Adrenal gland (tissue), 9 donors: ENCODE measurements at regions not wholly inside any gene's neighbourhood (a gene's known extent, or its start where the extent isn't known, plus 50 kb on each side); places are given as distances from the start of the nearest gene placed in this dataset.

ENCODE experiments used
- DNase-seq, 7 donors: peaks; one replicate each; pipeline ENCODE4 v3.0.0-alpha.2; 2019 to 2020
- H3K27ac ChIP-seq, 5 donors: fragments of 200-600 bp; sonication (generic) in 4 of 5; 1 replicate in 3 of 5; 2 replicates in 2 of 5; pipeline versions ENCODE4 v1.5.1 to v1.8.0; 2016 to 2020; ENCODE audit warnings: mild to moderate bottlenecking in 1 of 5
- H3K27me3 ChIP-seq: fragments of 200-600 bp; 2 replicates; pipeline ENCODE4 v1.8.0; 2021
- H3K36me3 ChIP-seq, 2 donors: fragments of 200-600 bp; replicated peaks in 1 of 2; 1 replicate in 1 of 2; 2 replicates in 1 of 2; pipeline versions ENCODE4 v1.5.1 to v1.8.0; 2018 to 2022
- H3K4me1 ChIP-seq, 2 donors: fragments of 200-600 bp; replicated peaks in 1 of 2; 1 replicate in 1 of 2; 2 replicates in 1 of 2; pipeline versions ENCODE4 v1.5.1 to v1.8.0; 2018 to 2021
- H3K4me3 ChIP-seq, 4 donors: fragments of 200-600 bp; sonication (generic) in 3 of 4; one replicate each; pipeline ENCODE4 v1.5.1; 2016 to 2018
- H3K9me3 ChIP-seq, 3 donors: fragments of 200-600 bp; sonication (generic) in 1 of 3; replicated peaks in 1 of 3; 1 replicate in 2 of 3; 2 replicates in 1 of 3; pipeline versions ENCODE4 v1.5.1 to v1.8.0; 2016 to 2021
- POLR2A ChIP-seq, 2 donors: fragments of 450-650 bp; IDR thresholded peaks; one replicate each; pipeline ENCODE4 v1.6.1; 2017; ENCODE audit warnings: antibody characterized with exemption in 2 of 2, mild to moderate bottlenecking in 2 of 2, moderate library complexity in 1 of 2
- WGBS, 4 donors: extraction: QIAGEN DNeasy Blood & Tissue Kit in 2 of 4; methylation state at CpG; one replicate each; pipeline versions ENCODE4 v1.1.5 to v1.1.7; 2013 to 2017; 5-methylcytosine and 5-hydroxymethylcytosine counted together
- intact Hi-C, 2 donors: fragments of 100-400 bp; cut with DNase I; formaldehyde crosslinking; loops; one replicate each; pipeline versions ENCODE4 v1.14.1 to v1.15.0; 2022 to 2023
- TF ChIP-seq, protein P1 (sequence below), 6 experiments: fragments of 450-650 bp in 4 of 6; fragments of 200-600 bp in 2 of 6; sonication (generic) in 1 of 6; IDR thresholded peaks; 1 replicate in 5 of 6; 2 replicates in 1 of 6; pipeline versions ENCODE4 v1.5.1 to v1.8.0; 2016 to 2021; ENCODE audit warnings: antibody characterized with exemption in 6 of 6, mild to moderate bottlenecking in 2 of 6, moderate library complexity in 1 of 6
- donor health status: healthy with polysubstance abuse.
- donor health status: Bipolar disorder and iron deficiency.
- donor health status: DM: yes; HTN: yes; CAD: no.
- donor health status: DM: no; HTN: no; CAD: no.
- donor health status: DM: no; HTN: no; CAD: no.

DNA sequence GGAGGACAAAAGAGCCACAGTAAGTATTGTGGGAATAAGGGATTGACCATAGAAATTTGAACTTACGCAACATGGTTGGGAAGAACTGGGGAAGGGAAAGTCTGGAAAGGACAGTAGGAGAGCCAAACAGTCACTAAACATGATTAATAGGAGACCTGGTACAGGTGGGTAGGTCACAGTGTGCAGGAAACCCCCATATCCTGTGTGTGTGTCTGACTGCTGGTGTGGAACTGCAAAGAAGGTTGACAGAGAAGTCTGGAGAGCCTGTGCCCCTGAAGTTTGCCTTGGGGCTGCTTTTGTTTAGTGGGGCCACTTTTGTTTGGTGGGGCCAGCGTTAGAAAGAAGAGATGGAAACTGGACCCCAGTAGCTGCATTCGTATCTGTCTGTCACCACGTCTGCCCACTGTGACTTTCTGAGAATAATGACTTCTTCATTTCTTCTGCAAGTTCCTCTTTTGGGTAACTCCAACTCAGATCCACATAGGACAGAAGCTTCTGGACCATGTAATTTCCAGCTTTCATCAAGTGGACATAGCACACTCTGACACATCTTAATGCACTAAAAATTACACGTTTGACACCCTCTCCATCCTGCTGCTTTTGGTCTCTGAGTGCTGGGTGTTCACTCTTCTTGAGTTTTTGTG lies 126.8 kb upstream of the RAG2 start:
- no peaks in the 10 kb centered on the region for H3K9me3 ChIP-seq
- intact Hi-C loops: no loop called here
- 47 to 70% (median 59%) methylated on average over 5 of the region's 5 CpGs for WGBS, 4 donors
- TF ChIP-seq, protein P1, sequence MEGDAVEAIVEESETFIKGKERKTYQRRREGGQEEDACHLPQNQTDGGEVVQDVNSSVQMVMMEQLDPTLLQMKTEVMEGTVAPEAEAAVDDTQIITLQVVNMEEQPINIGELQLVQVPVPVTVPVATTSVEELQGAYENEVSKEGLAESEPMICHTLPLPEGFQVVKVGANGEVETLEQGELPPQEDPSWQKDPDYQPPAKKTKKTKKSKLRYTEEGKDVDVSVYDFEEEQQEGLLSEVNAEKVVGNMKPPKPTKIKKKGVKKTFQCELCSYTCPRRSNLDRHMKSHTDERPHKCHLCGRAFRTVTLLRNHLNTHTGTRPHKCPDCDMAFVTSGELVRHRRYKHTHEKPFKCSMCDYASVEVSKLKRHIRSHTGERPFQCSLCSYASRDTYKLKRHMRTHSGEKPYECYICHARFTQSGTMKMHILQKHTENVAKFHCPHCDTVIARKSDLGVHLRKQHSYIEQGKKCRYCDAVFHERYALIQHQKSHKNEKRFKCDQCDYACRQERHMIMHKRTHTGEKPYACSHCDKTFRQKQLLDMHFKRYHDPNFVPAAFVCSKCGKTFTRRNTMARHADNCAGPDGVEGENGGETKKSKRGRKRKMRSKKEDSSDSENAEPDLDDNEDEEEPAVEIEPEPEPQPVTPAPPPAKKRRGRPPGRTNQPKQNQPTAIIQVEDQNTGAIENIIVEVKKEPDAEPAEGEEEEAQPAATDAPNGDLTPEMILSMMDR (IDR thresholded peaks at IDR 0.05): no peak
- TF ChIP-seq POLR2A (IDR thresholded peaks at IDR 0.05): no peak
- H3K27me3 ChIP-seq: no peaks in the 10 kb centered on the region
- H3K4me3 ChIP-seq: no peak overlapping the region
- DNase-seq: no peak
- H3K36me3 ChIP-seq: no peaks in the 10 kb centered on the region
- no peak overlapping the region for H3K27ac ChIP-seq
- H3K4me1 ChIP-seq: peaks cover 0 to 4% of the 10 kb centered on the region in 2 donors

DNA sequence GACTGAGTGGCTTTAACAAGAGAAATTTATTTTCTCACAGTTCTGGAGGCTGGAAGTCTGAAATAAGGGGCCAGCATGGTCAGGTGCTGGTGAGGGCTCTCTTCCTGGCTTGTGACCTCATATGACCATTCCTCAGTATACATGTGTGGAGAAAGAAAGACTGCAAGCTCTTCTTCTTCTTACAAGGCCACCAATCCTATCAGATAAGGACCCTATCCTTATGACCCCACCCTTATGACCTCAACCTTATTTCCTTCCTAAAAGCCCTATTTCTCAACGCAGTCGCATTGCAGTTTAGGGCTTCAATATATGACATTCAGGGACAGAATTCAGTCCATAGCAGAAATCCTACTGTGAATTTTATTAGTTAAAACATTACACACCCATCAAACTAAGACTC lies 124.4 kb upstream of the RAG2 start:
- Histone ChIP-seq H3K4me3 (no peak overlapping the region), H3K9me3 (no peaks in the 10 kb centered on the region), H3K36me3 (no peaks in the 10 kb centered on the region), H3K4me1 (peaks cover 0 to 4% of the 10 kb centered on the region in 2 donors), H3K27me3 (no peaks in the 10 kb centered on the region), H3K27ac (no peak overlapping the region)
- no peak for TF ChIP-seq POLR2A (IDR thresholded peaks at IDR 0.05)
- TF ChIP-seq, protein P1 (IDR thresholded peaks at IDR 0.05): no peak
- no peak for DNase-seq
- intact Hi-C loops: no loop called here
- WGBS, 4 donors: 71 to 87% (median 78%) methylated on average over 2 of the region's 2 CpGs

DNA sequence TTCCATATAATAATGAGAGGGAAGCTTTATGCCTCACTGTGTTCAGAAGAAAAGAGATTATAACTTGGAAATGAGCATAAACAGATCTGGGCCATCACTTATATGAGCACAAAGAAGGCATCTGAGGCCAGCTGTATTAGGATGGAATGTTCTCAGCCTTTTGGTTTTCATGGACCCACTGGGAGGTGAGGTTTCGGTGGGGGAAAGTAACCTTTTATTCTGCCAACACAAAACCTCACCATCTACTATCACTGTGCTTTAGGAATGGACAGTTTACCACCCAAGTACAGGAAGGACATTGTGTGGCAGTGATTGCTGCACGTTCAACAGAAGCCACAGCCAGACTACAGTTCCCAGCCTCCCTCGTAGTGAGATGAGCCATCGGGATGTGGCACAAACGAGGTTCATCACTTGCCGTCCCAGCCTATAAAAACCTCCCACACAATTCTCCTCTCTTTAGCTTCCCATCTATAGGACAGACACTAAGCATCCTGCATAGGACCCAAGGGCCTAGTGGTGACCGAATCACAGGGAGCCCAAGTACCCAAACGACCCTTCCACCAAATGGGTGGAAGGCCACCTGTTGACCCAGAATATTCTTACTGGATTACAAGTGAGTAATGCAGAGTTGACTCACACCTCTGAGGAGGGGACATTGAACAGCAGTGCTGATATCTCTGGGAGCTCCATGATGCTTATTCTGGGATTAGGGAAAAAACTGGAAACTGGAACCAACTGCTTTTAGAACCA lies 121.5 kb upstream of the RAG2 start:
- Histone ChIP-seq H3K4me1 (peaks cover 0 to 4% of the 10 kb centered on the region in 2 donors), H3K27ac (no peak overlapping the region), H3K27me3 (no peaks in the 10 kb centered on the region), H3K36me3 (no peaks in the 10 kb centered on the region), H3K9me3 (no peaks in the 10 kb centered on the region), H3K4me3 (no peak overlapping the region)
- TF ChIP-seq, protein P1 (IDR thresholded peaks at IDR 0.05): no peak
- no peak for TF ChIP-seq POLR2A (IDR thresholded peaks at IDR 0.05)
- DNase-seq: no peak
- intact Hi-C loops: no loop called here
- WGBS, 4 donors: 69 to 84% (median 73%) methylated on average over 8 of the region's 8 CpGs

DNA sequence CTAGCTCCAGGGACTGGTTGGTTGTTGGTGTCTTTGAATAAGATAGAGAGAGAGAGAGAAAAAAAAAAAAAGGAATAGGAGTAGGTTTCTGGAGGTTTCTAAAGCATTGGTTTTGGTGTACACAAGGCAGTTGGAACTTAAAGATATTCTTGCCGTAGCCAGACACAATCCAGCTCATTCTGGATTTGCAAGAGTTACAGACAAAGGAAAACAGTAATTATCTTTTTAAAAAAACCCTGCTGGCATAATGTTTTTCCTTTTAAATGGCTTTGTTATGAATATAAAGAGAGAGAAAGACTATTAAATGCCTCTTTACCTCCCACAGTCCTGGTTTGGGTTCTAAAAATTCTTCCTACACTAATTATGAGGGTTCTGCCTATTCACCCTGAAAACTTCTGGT lies 120.4 kb upstream of the RAG2 start:
- Histone ChIP-seq H3K4me1 (peaks cover 0 to 4% of the 10 kb centered on the region in 2 donors), H3K27me3 (no peaks in the 10 kb centered on the region), H3K9me3 (no peaks in the 10 kb centered on the region), H3K4me3 (no peak overlapping the region), H3K36me3 (no peaks in the 10 kb centered on the region), H3K27ac (no peak overlapping the region)
- TF ChIP-seq POLR2A (IDR thresholded peaks at IDR 0.05): no peak
- TF ChIP-seq, protein P1 (IDR thresholded peaks at IDR 0.05): no peak
- intact Hi-C loops: no loop called here
- 29 to 44% (median 43%) methylated on average over 1 of the region's 1 CpG for WGBS, 4 donors
- no peak for DNase-seq
